Glutamatergic neuron (in vitro differentiated cells): ENCODE measurements at regions not wholly inside any gene's neighbourhood (a gene's known extent, or its start where the extent isn't known, plus 50 kb on each side); places are given as distances from the start of the nearest gene placed in this dataset.

ENCODE experiments used
- DNase-seq: peaks from one replicate; pipeline ENCODE4 v3.0.0; 2022
- H3K27ac Mint-ChIP-seq: one replicate; pipeline ENCODE4 v1.8.0; 2020; ENCODE audit warnings: mild to moderate bottlenecking, mixed read lengths, inconsistent platforms; ENCODE audit not compliant: unreplicated experiment
- H3K27me3 Mint-ChIP-seq: one replicate; pipeline ENCODE4 v1.8.0; 2020; ENCODE audit warnings: mild to moderate bottlenecking, moderate library complexity, mixed read lengths, inconsistent platforms; ENCODE audit not compliant: unreplicated experiment
- H3K36me3 Mint-ChIP-seq: one replicate; pipeline ENCODE4 v1.8.0; 2020; ENCODE audit warnings: mild to moderate bottlenecking, mixed read lengths, inconsistent platforms; ENCODE audit not compliant: unreplicated experiment
- H3K4me1 Mint-ChIP-seq: one replicate; pipeline ENCODE4 v1.8.0; 2020; ENCODE audit warnings: mild to moderate bottlenecking, low read depth, mixed read lengths, inconsistent platforms; ENCODE audit not compliant: unreplicated experiment
- H3K4me3 Mint-ChIP-seq: one replicate; pipeline ENCODE4 v1.8.0; 2020; ENCODE audit warnings: mild to moderate bottlenecking, mixed read lengths, inconsistent platforms; ENCODE audit not compliant: unreplicated experiment
- H3K9me3 Mint-ChIP-seq: one replicate; pipeline ENCODE4 v1.8.0; 2020; ENCODE audit warnings: mild to moderate bottlenecking, moderate library complexity, mixed read lengths, inconsistent platforms; ENCODE audit not compliant: unreplicated experiment
- TF ChIP-seq, protein P1 (sequence below): fragments of 200-600 bp; sonication (generic); IDR thresholded peaks from one replicate; pipeline ENCODE4 v1.5.0; 2021; ENCODE audit not compliant: partially characterized antibody, unreplicated experiment

DNA sequence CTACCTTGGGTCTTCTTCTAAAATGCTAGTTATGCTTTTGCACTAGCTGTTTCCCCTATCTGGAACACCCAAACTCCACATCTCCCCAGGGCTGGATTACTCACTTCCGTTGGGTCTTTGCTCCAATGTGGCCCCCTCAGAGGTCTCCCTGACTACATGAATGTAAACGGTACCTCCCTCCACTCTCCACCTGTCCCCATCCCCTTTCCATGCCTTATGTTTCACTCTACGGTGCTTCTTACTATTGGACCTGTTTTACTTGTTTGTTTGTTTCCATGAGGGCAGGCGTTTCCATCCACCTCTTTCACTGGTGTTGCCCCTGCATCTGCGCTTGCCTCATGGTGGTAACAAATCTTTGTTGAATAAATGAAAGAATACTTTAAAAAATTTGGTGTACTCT lies 256.4 kb downstream of the SNAPC1 start:
- Mint-ChIP-seq H3K27me3 (peaks cover 4% of the 10 kb centered on the region), H3K4me1 (no peaks in the 10 kb centered on the region), H3K9me3 (no peaks in the 10 kb centered on the region), H3K27ac (no peak overlapping the region), H3K36me3 (no peaks in the 10 kb centered on the region), H3K4me3 (no peak overlapping the region)
- DNase-seq: no peak
- TF ChIP-seq, protein P1, sequence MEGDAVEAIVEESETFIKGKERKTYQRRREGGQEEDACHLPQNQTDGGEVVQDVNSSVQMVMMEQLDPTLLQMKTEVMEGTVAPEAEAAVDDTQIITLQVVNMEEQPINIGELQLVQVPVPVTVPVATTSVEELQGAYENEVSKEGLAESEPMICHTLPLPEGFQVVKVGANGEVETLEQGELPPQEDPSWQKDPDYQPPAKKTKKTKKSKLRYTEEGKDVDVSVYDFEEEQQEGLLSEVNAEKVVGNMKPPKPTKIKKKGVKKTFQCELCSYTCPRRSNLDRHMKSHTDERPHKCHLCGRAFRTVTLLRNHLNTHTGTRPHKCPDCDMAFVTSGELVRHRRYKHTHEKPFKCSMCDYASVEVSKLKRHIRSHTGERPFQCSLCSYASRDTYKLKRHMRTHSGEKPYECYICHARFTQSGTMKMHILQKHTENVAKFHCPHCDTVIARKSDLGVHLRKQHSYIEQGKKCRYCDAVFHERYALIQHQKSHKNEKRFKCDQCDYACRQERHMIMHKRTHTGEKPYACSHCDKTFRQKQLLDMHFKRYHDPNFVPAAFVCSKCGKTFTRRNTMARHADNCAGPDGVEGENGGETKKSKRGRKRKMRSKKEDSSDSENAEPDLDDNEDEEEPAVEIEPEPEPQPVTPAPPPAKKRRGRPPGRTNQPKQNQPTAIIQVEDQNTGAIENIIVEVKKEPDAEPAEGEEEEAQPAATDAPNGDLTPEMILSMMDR: no peak

DNA sequence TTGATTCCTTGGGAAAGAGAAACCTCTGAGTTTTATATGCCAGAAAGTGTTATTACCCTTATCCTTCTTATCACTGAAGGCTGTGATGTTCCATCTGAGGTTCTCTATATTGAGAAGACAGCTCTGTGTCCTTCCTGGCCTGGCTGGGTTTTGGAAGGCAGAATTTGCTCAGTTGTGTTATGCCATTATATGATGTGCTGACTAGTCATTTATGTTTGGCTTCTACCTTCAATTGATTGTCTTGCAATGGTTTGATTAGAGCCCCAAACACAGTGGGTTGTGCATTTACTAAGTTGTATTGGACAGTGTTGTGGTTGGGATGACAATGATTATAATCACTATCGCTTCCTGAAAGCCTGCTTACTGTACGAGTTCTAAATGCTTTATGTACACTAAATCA lies 265.7 kb downstream of the SNAPC1 start:
- no peak for DNase-seq
- peaks cover 1% of the 10 kb centered on the region for H3K9me3 Mint-ChIP-seq
- peaks cover 2% of the 10 kb centered on the region for H3K4me1 Mint-ChIP-seq
- H3K27me3 Mint-ChIP-seq: no peaks in the 10 kb centered on the region
- no peak overlapping the region for H3K27ac Mint-ChIP-seq
- TF ChIP-seq, protein P1: no peak
- no peak overlapping the region for H3K4me3 Mint-ChIP-seq
- no peaks in the 10 kb centered on the region for H3K36me3 Mint-ChIP-seq

DNA sequence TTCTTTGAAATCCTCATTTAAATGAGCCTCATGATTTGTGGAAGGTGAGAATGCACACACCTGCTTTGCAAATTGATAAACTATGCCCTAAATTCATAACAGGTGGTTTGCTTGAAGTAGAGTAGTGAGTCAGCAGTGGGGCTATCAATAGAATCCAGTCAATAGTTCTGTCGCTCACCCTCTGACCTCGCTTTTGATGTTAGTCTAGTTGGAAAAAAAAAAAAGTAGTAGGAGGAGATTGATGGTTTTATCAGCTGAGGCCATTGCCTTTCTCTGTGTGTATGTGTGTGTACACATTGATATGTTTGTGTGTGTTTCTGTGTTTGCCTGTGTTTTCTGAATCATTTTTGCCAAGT lies 267.3 kb downstream of the SNAPC1 start:
- Mint-ChIP-seq H3K36me3 (no peaks in the 10 kb centered on the region), H3K27ac (no peak overlapping the region), H3K9me3 (peaks cover 1% of the 10 kb centered on the region), H3K27me3 (no peaks in the 10 kb centered on the region), H3K4me3 (no peak overlapping the region), H3K4me1 (peaks cover 2% of the 10 kb centered on the region)
- no peak for DNase-seq
- TF ChIP-seq, protein P1: no peak

DNA sequence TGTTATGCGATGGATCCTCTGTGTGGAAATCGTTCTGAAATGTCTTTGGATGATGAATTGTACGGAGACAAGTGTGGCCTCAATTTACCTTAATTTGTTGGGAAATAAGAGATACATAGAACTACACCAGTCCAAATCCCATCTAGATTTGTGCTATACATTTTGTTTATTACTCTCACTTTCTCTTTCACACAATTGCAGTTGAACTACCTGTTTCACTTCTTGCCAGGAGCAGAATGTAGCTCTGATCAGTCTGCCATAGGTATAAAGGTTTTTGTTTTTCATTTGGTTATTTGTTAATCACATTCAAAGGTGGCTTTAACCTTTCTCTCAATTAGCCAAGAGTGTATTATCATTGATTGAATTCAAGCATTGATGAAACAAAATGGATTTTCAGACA lies 268.2 kb downstream of the SNAPC1 start:
- DNase-seq: no peak
- peaks cover 1% of the 10 kb centered on the region for H3K9me3 Mint-ChIP-seq
- no peak overlapping the region for H3K27ac Mint-ChIP-seq
- no peaks in the 10 kb centered on the region for H3K27me3 Mint-ChIP-seq
- TF ChIP-seq, protein P1: no peak
- peaks cover 2% of the 10 kb centered on the region for H3K4me1 Mint-ChIP-seq
- H3K36me3 Mint-ChIP-seq: no peaks in the 10 kb centered on the region
- H3K4me3 Mint-ChIP-seq: no peak overlapping the region

DNA sequence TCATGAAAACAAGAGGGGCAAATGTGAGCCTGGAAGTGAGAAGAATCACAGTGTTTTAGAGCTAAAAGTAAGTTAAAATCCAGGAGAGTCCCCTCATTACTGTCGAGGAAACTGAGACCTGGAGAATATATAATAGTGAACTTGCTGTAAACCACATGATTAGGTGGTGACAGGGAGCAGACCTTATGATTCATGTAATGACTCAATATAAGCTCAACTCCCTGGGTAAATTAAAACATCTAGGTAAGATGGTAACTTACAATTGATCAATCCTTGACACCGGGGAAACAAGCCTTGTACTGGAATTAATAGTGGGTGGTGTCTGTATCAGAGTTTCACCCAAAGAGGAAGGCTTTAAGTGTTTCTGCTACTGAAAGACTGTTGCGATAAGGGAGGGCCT lies 269.3 kb downstream of the SNAPC1 start:
- H3K4me1 Mint-ChIP-seq: peaks cover 2% of the 10 kb centered on the region
- no peak for DNase-seq
- H3K4me3 Mint-ChIP-seq: no peak overlapping the region
- peaks cover 5% of the 10 kb centered on the region for H3K9me3 Mint-ChIP-seq
- no peak overlapping the region for H3K27ac Mint-ChIP-seq
- H3K27me3 Mint-ChIP-seq: peaks cover 5% of the 10 kb centered on the region
- no peaks in the 10 kb centered on the region for H3K36me3 Mint-ChIP-seq
- TF ChIP-seq, protein P1: no peak
